A549 (cell line): ENCODE measurements at regions not wholly inside any gene's neighbourhood (a gene's known extent, or its start where the extent isn't known, plus 50 kb on each side); places are given as distances from the start of the nearest gene placed in this dataset.

Source experiments
- ATAC-seq, 2 experiments: fragments of 200-7000 bp in 1 of 2; fragments of >200 bp in 1 of 2; cut with Nextera tagmentation in 1 of 2; cut with Tn5 transposase in 1 of 2; 3 replicates each; pipeline versions ENCODE4 v1.8.0 to v1.9.1; 2018 to 2020; ENCODE audit warnings: mild to moderate bottlenecking in 1 of 2, moderate library complexity in 1 of 2
- CTCF ChIA-PET: fragments of 300-600 bp; sonication (Branson Sonifier 250); formaldehyde crosslinking; extraction: SDS; loops from one replicate; lab custom pipeline; 2021; ENCODE audit warnings: antibody characterized with exemption, inconsistent platforms; lab: Yijun Ruan, JAX
- POLR2A ChIA-PET: fragments of 350-600 bp; formaldehyde crosslinking; extraction: SDS; loops from one replicate; lab custom pipeline; 2021; ENCODE audit warnings: antibody characterized with exemption, inconsistent platforms; lab: Yijun Ruan, JAX
- DNase-seq, 2 experiments: peaks; one replicate each; pipeline versions ENCODE4 v3.0.0 to v3.0.0-alpha.2; 2011 to 2016; ENCODE audit warnings: low read depth in 1 of 2, low spot score in 1 of 2
- FAIRE-seq: peaks from 2 replicates; lab custom pipeline; 2011; peaks lifted over from hg19 to GRCh38; lab: Jason Lieb, UNC
- H3K27ac ChIP-seq, 2 experiments: fragments of >200 bp; sonication (Bioruptor Twin); formaldehyde crosslinking; 3 replicates each; pipeline ENCODE4 v1.5.1; 2016 to 2017
- H3K4me1 ChIP-seq: fragments of >200 bp; sonication (Bioruptor Twin); formaldehyde crosslinking; 3 replicates; pipeline ENCODE4 v1.6.1; 2016
- H3K4me2 ChIP-seq: fragments of >200 bp; sonication (Bioruptor Twin); formaldehyde crosslinking; 3 replicates; pipeline ENCODE4 v1.6.1; 2016
- H3K4me3 ChIP-seq: fragments of >200 bp; sonication (Bioruptor Twin); formaldehyde crosslinking; 3 replicates; pipeline ENCODE4 v1.5.1; 2016
- H3K9me3 ChIP-seq: fragments of >200 bp; sonication (Bioruptor Twin); formaldehyde crosslinking; 3 replicates; pipeline ENCODE4 v1.6.1; 2016
- CBX2 ChIP-seq: fragments of 200-600 bp; sonication (generic); IDR thresholded peaks from 2 replicates; pipeline ENCODE4 v1.6.1; 2016; ENCODE audit warnings: low read depth, mild to moderate bottlenecking, borderline replicate concordance
- CBX8 ChIP-seq: fragments of 200-600 bp; sonication (generic); IDR thresholded peaks from 2 replicates; pipeline ENCODE4 v1.6.1; 2016
- CEBPB ChIP-seq, 2 experiments: fragments of >200 bp in 1 of 2; sonication (Bioruptor Twin) in 1 of 2; formaldehyde crosslinking in 1 of 2; IDR thresholded peaks; 2 replicates each; pipeline ENCODE4 v1.6.1; 2012 to 2016
- CHD4 ChIP-seq: fragments of 200-600 bp; sonication (generic); IDR thresholded peaks from 2 replicates; pipeline ENCODE4 v1.6.1; 2016; ENCODE audit warnings: antibody characterized with exemption, mild to moderate bottlenecking, borderline replicate concordance
- EHF ChIP-seq: fragments of 250-450 bp; sonication (Bioruptor Pico); IDR thresholded peaks from 2 replicates; pipeline ENCODE4 v1.5.0; 2020; ENCODE audit warnings: mild to moderate bottlenecking
- EP300 ChIP-seq, 2 experiments: fragments of >200 bp; sonication (Bioruptor Twin); formaldehyde crosslinking; IDR thresholded peaks; 2 replicates in 1 of 2; 3 replicates in 1 of 2; pipeline ENCODE4 v1.6.1; 2016 to 2017
- ESRRA ChIP-seq: fragments of 150-350 bp; IDR thresholded peaks from 2 replicates; pipeline ENCODE4 v1.6.1; 2014; ENCODE audit warnings: mild to moderate bottlenecking, low read length, borderline replicate concordance
- FOSB ChIP-seq: fragments of 250-450 bp; sonication (Bioruptor Pico); IDR thresholded peaks from 2 replicates; pipeline ENCODE4 v1.5.0; 2020; ENCODE audit warnings: mild to moderate bottlenecking, moderate library complexity
- FOXS1 ChIP-seq: fragments of 250-450 bp; sonication (Bioruptor Pico); IDR thresholded peaks from 2 replicates; pipeline ENCODE4 v1.5.0; 2020; ENCODE audit warnings: mild to moderate bottlenecking, moderate library complexity
- GATA3 ChIP-seq: IDR thresholded peaks from 2 replicates; pipeline ENCODE4 v1.6.1; 2012; ENCODE audit warnings: borderline replicate concordance
- HDAC2 ChIP-seq: fragments of 200-600 bp; sonication (generic); IDR thresholded peaks from 2 replicates; pipeline ENCODE4 v1.6.1; 2016
- HEYL ChIP-seq: fragments of 250-450 bp; sonication (Bioruptor Pico); IDR thresholded peaks from 2 replicates; pipeline ENCODE4 v1.8.0; 2021; ENCODE audit warnings: mild to moderate bottlenecking, moderate library complexity
- HOXA7 ChIP-seq: fragments of 250-450 bp; sonication (Bioruptor Pico); IDR thresholded peaks from 2 replicates; pipeline ENCODE4 v1.5.0; 2020; ENCODE audit warnings: mild to moderate bottlenecking, moderate library complexity
- HOXB13 ChIP-seq: fragments of 250-450 bp; sonication (Bioruptor Pico); IDR thresholded peaks from 2 replicates; pipeline ENCODE4 v1.5.0; 2020; ENCODE audit warnings: low read depth, mild to moderate bottlenecking, moderate library complexity
- JUN ChIP-seq, 2 experiments: fragments of >200 bp; sonication (Bioruptor Twin); formaldehyde crosslinking; IDR thresholded peaks; 2 replicates in 1 of 2; 3 replicates in 1 of 2; pipeline ENCODE4 v1.6.1; 2016 to 2017
- KDM1A ChIP-seq: fragments of 200-600 bp; sonication (generic); IDR thresholded peaks from 2 replicates; pipeline ENCODE4 v1.6.1; 2016; ENCODE audit warnings: low read depth, mild to moderate bottlenecking
- MAFK ChIP-seq: fragments of 450-650 bp; IDR thresholded peaks from 2 replicates; pipeline ENCODE4 v1.6.1; 2014; ENCODE audit not compliant: partially characterized antibody
- MAZ ChIP-seq: fragments of 150-350 bp; IDR thresholded peaks from 2 replicates; pipeline ENCODE4 v1.6.1; 2014; ENCODE audit warnings: antibody characterized with exemption, low read depth, low read length, borderline replicate concordance
- RARB ChIP-seq: fragments of 250-450 bp; sonication (Bioruptor Pico); IDR thresholded peaks from 2 replicates; pipeline ENCODE4 v1.8.0; 2021; ENCODE audit warnings: mild to moderate bottlenecking, moderate library complexity
- RFX5 ChIP-seq: fragments of 450-650 bp; IDR thresholded peaks from 2 replicates; pipeline ENCODE4 v1.7.1; 2014; ENCODE audit warnings: antibody characterized with exemption, mild to moderate bottlenecking, moderate library complexity
- RNF2 ChIP-seq: fragments of 200-600 bp; sonication (generic); IDR thresholded peaks from 2 replicates; pipeline ENCODE4 v1.6.1; 2016; ENCODE audit warnings: low read depth, mild to moderate bottlenecking, antibody characterized with exemption, moderate library complexity, borderline replicate concordance
- SMC3 ChIP-seq: fragments of >200 bp; sonication (Bioruptor Twin); formaldehyde crosslinking; IDR thresholded peaks from 3 replicates; pipeline ENCODE4 v1.6.1; 2018; ENCODE audit warnings: inconsistent platforms
- TFCP2L1 ChIP-seq: fragments of 250-450 bp; sonication (Bioruptor Pico); IDR thresholded peaks from 2 replicates; pipeline ENCODE4 v1.5.0; 2021; ENCODE audit warnings: mild to moderate bottlenecking
- ZC3H11A ChIP-seq: fragments of 450-650 bp; IDR thresholded peaks from 2 replicates; pipeline ENCODE4 v1.6.1; 2014; ENCODE audit warnings: antibody characterized with exemption, mild to moderate bottlenecking
- WGBS: methylation state at CpG from one replicate; pipeline ENCODE4 v1.1.6; 2017; ENCODE audit errors: missing lambda C conversion rate; 5-methylcytosine and 5-hydroxymethylcytosine counted together
- TF ChIP-seq, protein P1 (sequence below): fragments of >200 bp; sonication (Bioruptor Twin); formaldehyde crosslinking; IDR thresholded peaks from 3 replicates; pipeline ENCODE4 v1.5.1; 2016
- TF ChIP-seq, protein P2 (sequence below): fragments of >200 bp; sonication (Bioruptor Twin); formaldehyde crosslinking; IDR thresholded peaks from 2 replicates; pipeline ENCODE4 v1.6.1; 2016
- TF ChIP-seq, protein P3 (sequence below): fragments of 250-450 bp; sonication (Bioruptor Pico); IDR thresholded peaks from 2 replicates; pipeline ENCODE4 v1.5.0; 2020; ENCODE audit warnings: low read depth, mild to moderate bottlenecking, moderate library complexity
- TF ChIP-seq, protein P4 (sequence below): IDR thresholded peaks from 2 replicates; pipeline ENCODE4 v1.6.1; 2012

DNA sequence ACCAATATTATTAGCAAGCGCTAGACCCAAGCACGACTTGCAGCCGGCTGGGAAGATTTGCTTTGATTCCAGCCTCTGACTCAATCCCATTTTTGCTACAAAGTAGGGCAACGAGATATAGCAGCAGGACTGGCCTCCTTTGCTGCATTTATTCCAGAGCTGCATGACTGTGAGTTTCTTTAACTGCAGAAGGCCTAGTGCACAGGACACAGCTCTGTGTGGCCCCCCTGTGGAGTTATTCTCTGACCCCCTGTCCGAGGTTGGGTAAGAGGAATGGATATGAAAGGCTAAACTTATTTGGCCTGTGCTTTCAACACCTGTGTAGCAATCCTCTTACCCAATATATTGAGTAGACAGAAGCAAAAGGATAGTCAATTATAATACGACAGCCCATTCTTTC, 133.3 kb upstream of the SPTLC3 start (continued):
- TF ChIP-seq, protein P1, sequence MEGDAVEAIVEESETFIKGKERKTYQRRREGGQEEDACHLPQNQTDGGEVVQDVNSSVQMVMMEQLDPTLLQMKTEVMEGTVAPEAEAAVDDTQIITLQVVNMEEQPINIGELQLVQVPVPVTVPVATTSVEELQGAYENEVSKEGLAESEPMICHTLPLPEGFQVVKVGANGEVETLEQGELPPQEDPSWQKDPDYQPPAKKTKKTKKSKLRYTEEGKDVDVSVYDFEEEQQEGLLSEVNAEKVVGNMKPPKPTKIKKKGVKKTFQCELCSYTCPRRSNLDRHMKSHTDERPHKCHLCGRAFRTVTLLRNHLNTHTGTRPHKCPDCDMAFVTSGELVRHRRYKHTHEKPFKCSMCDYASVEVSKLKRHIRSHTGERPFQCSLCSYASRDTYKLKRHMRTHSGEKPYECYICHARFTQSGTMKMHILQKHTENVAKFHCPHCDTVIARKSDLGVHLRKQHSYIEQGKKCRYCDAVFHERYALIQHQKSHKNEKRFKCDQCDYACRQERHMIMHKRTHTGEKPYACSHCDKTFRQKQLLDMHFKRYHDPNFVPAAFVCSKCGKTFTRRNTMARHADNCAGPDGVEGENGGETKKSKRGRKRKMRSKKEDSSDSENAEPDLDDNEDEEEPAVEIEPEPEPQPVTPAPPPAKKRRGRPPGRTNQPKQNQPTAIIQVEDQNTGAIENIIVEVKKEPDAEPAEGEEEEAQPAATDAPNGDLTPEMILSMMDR = no peak
- TF ChIP-seq JUN (IDR thresholded peaks at IDR 0.05) = no peak
- no peak for TF ChIP-seq MAFK

DNA sequence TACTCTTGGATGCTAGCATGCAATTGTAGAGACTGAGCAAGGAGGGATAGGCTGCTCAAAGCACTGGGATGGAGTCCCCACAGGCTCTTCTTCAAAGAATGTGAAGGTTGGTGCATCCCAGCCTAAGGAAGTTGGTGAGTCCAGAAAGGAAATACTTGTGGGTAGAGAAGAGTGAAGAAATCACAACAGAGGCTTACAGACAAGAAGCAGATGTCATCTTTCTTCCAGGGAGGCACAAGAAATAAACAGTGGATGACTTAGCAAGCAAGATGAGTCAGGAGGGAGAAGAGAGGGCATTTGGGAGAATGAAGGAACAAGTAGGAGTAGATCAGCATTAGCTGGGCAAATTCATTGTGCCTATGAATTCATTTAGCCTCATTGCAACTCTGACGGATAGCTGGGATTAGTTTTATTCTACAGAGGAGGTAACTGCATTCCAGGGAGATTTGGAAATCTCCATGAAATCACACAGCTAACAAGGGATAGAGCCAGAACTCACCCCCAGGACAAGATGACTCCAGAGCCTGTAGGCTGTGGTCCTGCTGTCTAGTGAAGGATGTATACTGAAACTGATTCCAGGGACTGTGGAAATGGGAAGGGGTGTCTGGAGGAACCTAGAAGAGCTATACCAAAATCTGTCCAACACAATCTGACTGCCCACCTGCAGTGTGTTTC, 125.8 kb upstream of the SPTLC3 start:
- no peak overlapping the region for H3K4me2 ChIP-seq
- no peak overlapping the region for H3K27ac ChIP-seq
- H3K4me3 ChIP-seq = no peak overlapping the region
- ATAC-seq (no peak), FAIRE-seq (no peak), DNase-seq (no peak)
- no peaks in the 10 kb centered on the region for H3K9me3 ChIP-seq
- ChIA-PET CTCF (interaction anchor here (0.8 to 0.9 kb wide), 2 partner anchors 25 to 81 kb away, joined by 3 read pairs; no protein-coding TSS in a partner anchor), POLR2A (no interaction called here)
- TF ChIP-seq HOXB13 (CRISPR knock-in tag) (no peak), GATA3 (no peak), MAZ (no peak), CHD4 (no peak), KDM1A (no peak), CBX2 (no peak), FOSB (CRISPR knock-in tag) (no peak), CBX8 (no peak), EHF (CRISPR knock-in tag) (no peak), SMC3 (no peak), HEYL (CRISPR knock-in tag) (no peak), RARB (CRISPR knock-in tag) (no peak), TFCP2L1 (CRISPR knock-in tag) (no peak), ESRRA (no peak), EP300 (IDR thresholded peaks at IDR 0.05) (no peak), RFX5 (no peak)
- TF ChIP-seq, protein P2, sequence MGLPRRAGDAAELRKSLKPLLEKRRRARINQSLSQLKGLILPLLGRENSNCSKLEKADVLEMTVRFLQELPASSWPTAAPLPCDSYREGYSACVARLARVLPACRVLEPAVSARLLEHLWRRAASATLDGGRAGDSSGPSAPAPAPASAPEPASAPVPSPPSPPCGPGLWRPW = no peak
- TF ChIP-seq, protein P3, sequence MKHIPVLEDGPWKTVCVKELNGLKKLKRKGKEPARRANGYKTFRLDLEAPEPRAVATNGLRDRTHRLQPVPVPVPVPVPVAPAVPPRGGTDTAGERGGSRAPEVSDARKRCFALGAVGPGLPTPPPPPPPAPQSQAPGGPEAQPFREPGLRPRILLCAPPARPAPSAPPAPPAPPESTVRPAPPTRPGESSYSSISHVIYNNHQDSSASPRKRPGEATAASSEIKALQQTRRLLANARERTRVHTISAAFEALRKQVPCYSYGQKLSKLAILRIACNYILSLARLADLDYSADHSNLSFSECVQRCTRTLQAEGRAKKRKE (CRISPR knock-in tag) = no peak
- TF ChIP-seq, protein P4, sequence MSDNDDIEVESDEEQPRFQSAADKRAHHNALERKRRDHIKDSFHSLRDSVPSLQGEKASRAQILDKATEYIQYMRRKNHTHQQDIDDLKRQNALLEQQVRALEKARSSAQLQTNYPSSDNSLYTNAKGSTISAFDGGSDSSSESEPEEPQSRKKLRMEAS = no peak
- no peaks in the 10 kb centered on the region for H3K4me1 ChIP-seq
- 35% methylated on average over 1 of the region's 1 CpG for WGBS

DNA sequence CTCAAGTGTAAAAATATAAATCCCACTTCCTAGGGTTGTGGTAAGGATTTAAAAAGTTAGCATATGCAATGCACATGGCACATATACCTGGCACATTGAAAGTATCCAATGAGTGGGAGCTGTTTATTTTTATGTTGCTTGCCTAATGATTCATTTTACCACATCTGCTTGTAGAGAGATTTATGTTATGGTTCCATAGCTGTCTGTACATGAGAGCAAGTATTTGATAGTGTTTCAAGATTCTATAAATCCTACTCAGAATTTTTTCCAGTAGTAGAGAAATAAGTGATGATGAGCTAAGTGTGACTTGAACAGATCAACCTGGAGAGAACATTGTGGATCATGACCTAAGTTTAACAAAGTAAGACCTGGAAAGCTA, 125.3 kb upstream of the SPTLC3 start:
- POLR2A ChIA-PET = no interaction called here
- CTCF ChIA-PET = interaction anchor here (0.8 to 0.9 kb wide), 2 partner anchors 24 to 81 kb away, joined by 3 read pairs; no protein-coding TSS in a partner anchor

More for the DNA sequence above, 125.3 kb upstream of the SPTLC3 start:
- Histone ChIP-seq H3K4me1 (no peaks in the 10 kb centered on the region), H3K9me3 (no peaks in the 10 kb centered on the region), H3K27ac (no peak overlapping the region), H3K4me2 (no peak overlapping the region), H3K4me3 (no peak overlapping the region)
- FAIRE-seq (no peak), DNase-seq (no peak), ATAC-seq (no peak)
- TF ChIP-seq EHF (CRISPR knock-in tag) = no peak
- TF ChIP-seq ZC3H11A = no peak
- no peak for TF ChIP-seq CHD4
- no peak for TF ChIP-seq RNF2
- no peak for TF ChIP-seq FOXS1 (CRISPR knock-in tag)
- no peak for TF ChIP-seq EP300 (IDR thresholded peaks at IDR 0.05)
- TF ChIP-seq CEBPB (IDR thresholded peaks at IDR 0.05) = no peak
- TF ChIP-seq FOSB (CRISPR knock-in tag) = no peak
- no peak for TF ChIP-seq HOXA7 (CRISPR knock-in tag)
- no peak for TF ChIP-seq SMC3
- no peak for TF ChIP-seq HDAC2
